ENCODE measurements at regions not wholly inside any gene's neighbourhood (a gene's known extent, or its start where the extent isn't known, plus 50 kb on each side); places are given as distances from the start of the nearest gene placed in this dataset.

GRCh38 chr21:35336534-35336933 is 287.4 kb upstream of the RUNX1 start:
- H3K27ac Mint-ChIP-seq, result no peak overlapping the region
- H2AK5ac ChIP-seq (ENCODE audit: insufficient read length, low read length), result no peak overlapping the region
- H3K18ac ChIP-seq (ENCODE audit: insufficient read length, low read depth, low read length), result no peak overlapping the region
- H2AFZ ChIP-seq (ENCODE audit: low read length), result no peak overlapping the region
- no peak overlapping the region for H3K27ac ChIP-seq (ENCODE audit: insufficient read length, low read depth, low read length)
- H3K9me3 ChIP-seq (ENCODE audit: control insufficient read depth, low read depth, low read length), result no peaks in the 10 kb centered on the region
- H3K23me2 ChIP-seq (ENCODE audit: insufficient read length, low read depth, low read length, poor library complexity, severe bottlenecking), result no peaks in the 10 kb centered on the region
- H3K79me1 ChIP-seq (ENCODE audit: insufficient read depth, low read depth, low read length, poor library complexity, severe bottlenecking), result no peaks in the 10 kb centered on the region
- H4K20me1 ChIP-seq (ENCODE audit: control insufficient read depth, insufficient read depth, insufficient read length), result no peaks in the 10 kb centered on the region
- DNase-seq, result no peak
- no peak overlapping the region for H2BK120ac ChIP-seq (ENCODE audit: low read depth, low read length, poor library complexity, severe bottlenecking)
- H4K91ac ChIP-seq (ENCODE audit: insufficient read length, low read depth, low read length), result no peak overlapping the region
- no peak overlapping the region for H4K5ac ChIP-seq (ENCODE audit: insufficient read length, low read depth, low read length)
- no peak overlapping the region for H3K4ac ChIP-seq (ENCODE audit: low read depth, low read length)
- no peaks in the 10 kb centered on the region for H3K79me2 ChIP-seq (ENCODE audit: insufficient read depth, low read length)
- H2BK5ac ChIP-seq (ENCODE audit: insufficient read length, low read length), result no peak overlapping the region
- H3K36me3 Mint-ChIP-seq (ENCODE audit: insufficient read depth in 1 of 3, low read depth in 3 of 3), result peaks cover 0 to 2% (median 0%) of the 10 kb centered on the region in 3 experiments; a peak in 1 of 7 replicates
- peaks cover 0 to 2% of the 10 kb centered on the region in 2 experiments; a peak in 2 of 5 replicates for H3K9me3 Mint-ChIP-seq
- H3K27me3 ChIP-seq (ENCODE audit: insufficient read depth, low read length), result no peaks in the 10 kb centered on the region
- no peak overlapping the region for H3K4me2 ChIP-seq (ENCODE audit: insufficient read depth, insufficient read length, low read length)
- H3K14ac ChIP-seq (ENCODE audit: insufficient read depth, low read length), result no peak overlapping the region
- no peak overlapping the region for H3T11ph ChIP-seq (ENCODE audit: low read length)
- H2BK12ac ChIP-seq (ENCODE audit: insufficient read length, low read depth, low read length), result no peak overlapping the region
- no peak overlapping the region for H2BK15ac ChIP-seq (ENCODE audit: low read depth, low read length)
- no peak overlapping the region for H4K8ac ChIP-seq (replicated peaks; ENCODE audit: insufficient read length, low read depth, low read length)
- no peak overlapping the region for H3K23ac ChIP-seq (ENCODE audit: insufficient read length, low read depth, low read length)
- no peak for TF ChIP-seq CTCF (conservative IDR thresholded peaks at IDR 0.05)
- no peaks in the 10 kb centered on the region for H3K4me1 Mint-ChIP-seq
- no peaks in the 10 kb centered on the region; the same call in 1 of the 2 replicates for H3K27me3 Mint-ChIP-seq (ENCODE audit: low read depth)
- no peak overlapping the region for H3K56ac ChIP-seq (ENCODE audit: insufficient read length, low read depth, low read length)
- no peak overlapping the region for H3K4me3 Mint-ChIP-seq
- H2BK20ac ChIP-seq (ENCODE audit: low read depth, low read length, poor library complexity, severe bottlenecking), result no peak overlapping the region
- no peaks in the 10 kb centered on the region for H3K4me1 ChIP-seq (ENCODE audit: insufficient read depth, low read length)
- no peak overlapping the region for H3K9ac ChIP-seq (ENCODE audit: extremely low read depth, insufficient read length, low read length)
- whole genome bisulfite sequencing (ENCODE audit: extremely low coverage, insufficient read length, low lambda C conversion rate), result no CpG with 5 or more reads among the region's 2 CpGs

Data from H9 (cell line).